ENCODE measurements at regions not wholly inside any gene's neighbourhood (a gene's known extent, or its start where the extent isn't known, plus 50 kb on each side); places are given as distances from the start of the nearest gene placed in this dataset.
A peak's percentile ranks its signal among the peaks of the same experiment; 100 is the strongest.

GRCh38 chr3:13213911-13214846, 140.9 kb upstream of the IQSEC1 start:
- peaks cover 0 to 15% (median 0%) of the 10 kb centered on the region in 4 donors for H3K4me1 ChIP-seq
- intact Hi-C loops (cut with DNase I) = no loop called here
- ATAC-seq = no peak
- H3K36me3 ChIP-seq = no peaks in the 10 kb centered on the region
- WGBS (ENCODE audit: insufficient coverage, low coverage, low lambda C conversion rate, missing lambda C conversion rate) = 94% methylated on average over 6 of the region's 26 CpGs
- no peaks in the 10 kb centered on the region for H3K27me3 ChIP-seq
- DNase-seq = peak in 2 of 3 donors; percentile 11 to 37
- H3K27ac ChIP-seq = no peak overlapping the region
- H3K9me3 ChIP-seq = no peaks in the 10 kb centered on the region
- H3K4me3 ChIP-seq = no peak overlapping the region
- TF ChIP-seq CTCF (IDR thresholded peaks at IDR 0.05) = no peak

DNA sequence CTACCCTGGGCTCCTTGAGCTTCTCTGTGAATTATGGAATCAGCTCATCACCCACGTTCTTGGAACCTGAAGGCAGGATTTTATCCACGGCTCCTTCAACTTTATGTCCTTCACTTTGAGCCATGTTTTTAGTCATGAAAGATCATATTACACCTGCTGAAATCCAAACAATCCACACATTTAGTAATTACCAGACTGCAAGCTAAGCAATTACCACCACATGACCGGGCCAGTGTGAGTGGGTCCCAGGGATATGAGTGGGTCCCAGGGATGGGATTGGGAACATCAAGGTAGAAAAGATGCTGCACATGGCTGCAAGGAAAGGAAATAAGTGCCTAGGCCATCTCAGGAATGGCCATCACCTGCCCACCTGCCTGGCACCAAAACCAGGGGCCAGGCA, 140.3 kb upstream of the IQSEC1 start:
- DNase-seq = no peak
- H3K9me3 ChIP-seq = no peaks in the 10 kb centered on the region
- H3K27me3 ChIP-seq = no peaks in the 10 kb centered on the region
- H3K4me3 ChIP-seq = no peak overlapping the region
- H3K36me3 ChIP-seq = no peaks in the 10 kb centered on the region
- intact Hi-C loops (cut with DNase I) = no loop called here
- WGBS (ENCODE audit: insufficient coverage, low coverage, low lambda C conversion rate, missing lambda C conversion rate) = 89% methylated on average over 3 of the region's 3 CpGs
- TF ChIP-seq POLR2A (IDR thresholded peaks at IDR 0.05) (no peak), CTCF (IDR thresholded peaks at IDR 0.05) (no peak)
- no peak for ATAC-seq
- peaks cover 0 to 10% (median 0%) of the 10 kb centered on the region in 4 donors for H3K4me1 ChIP-seq
- H3K27ac ChIP-seq = no peak overlapping the region

GRCh38 chr3:13211605-13212210, 138.5 kb upstream of the IQSEC1 start:
- H3K36me3 ChIP-seq = no peaks in the 10 kb centered on the region
- ATAC-seq = peak in 3 of 4 donors; percentile 7 to 54 (median 49)
- H3K4me3 ChIP-seq = no peak overlapping the region
- peak in 2 of 3 donors; percentile 24 to 55 for DNase-seq
- H3K4me1 ChIP-seq = peaks cover 0 to 10% (median 0%) of the 10 kb centered on the region in 4 donors
- intact Hi-C loops (cut with DNase I) = no loop called here
- H3K27me3 ChIP-seq = no peaks in the 10 kb centered on the region
- 40% methylated on average over 5 of the region's 16 CpGs for WGBS (ENCODE audit: insufficient coverage, low coverage, low lambda C conversion rate, missing lambda C conversion rate)
- no peaks in the 10 kb centered on the region for H3K9me3 ChIP-seq
- TF ChIP-seq CTCF (IDR thresholded peaks at IDR 0.05) = no peak
- TF ChIP-seq POLR2A (IDR thresholded peaks at IDR 0.05) = no peak
- no peak overlapping the region for H3K27ac ChIP-seq

DNA sequence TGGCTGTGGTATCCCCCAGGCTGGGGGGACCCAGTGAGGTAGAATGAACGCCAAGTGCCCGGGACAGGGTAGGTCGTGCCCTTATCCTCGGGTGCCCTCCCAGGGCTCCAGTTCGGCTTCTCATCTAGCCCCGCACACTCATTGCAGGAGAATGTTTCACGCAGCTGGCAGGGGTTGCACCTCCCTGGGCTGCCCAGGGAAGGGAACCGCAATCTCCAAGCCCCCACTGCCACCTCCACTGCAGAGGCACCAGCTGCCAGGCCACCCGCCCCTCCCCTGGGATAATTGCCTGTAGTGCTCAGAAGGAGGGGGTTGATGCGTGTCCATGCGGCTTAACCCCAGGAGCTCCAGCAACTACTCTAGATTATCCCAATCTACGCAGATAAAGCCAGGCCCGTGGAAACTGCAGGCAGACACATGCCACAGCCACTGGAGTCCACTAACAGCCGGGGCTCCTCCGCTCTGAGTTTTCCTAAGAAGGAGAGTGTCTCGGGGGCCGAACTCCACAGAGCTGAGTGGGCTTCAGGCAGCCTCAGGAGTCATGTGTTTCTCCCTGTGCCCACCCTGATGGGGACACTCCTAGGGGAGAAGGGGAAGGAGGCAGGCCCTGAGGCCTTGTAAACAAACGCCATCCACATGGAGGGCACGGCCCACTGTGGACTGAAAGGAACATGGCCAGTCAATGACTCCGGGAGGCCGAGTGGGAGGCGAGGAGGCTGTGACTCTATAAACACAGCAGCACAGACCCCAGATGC, 137.2 kb upstream of the IQSEC1 start:
- Histone ChIP-seq H3K4me3 (no peak overlapping the region), H3K27ac (no peak overlapping the region), H3K27me3 (no peaks in the 10 kb centered on the region), H3K9me3 (no peaks in the 10 kb centered on the region), H3K4me1 (peaks cover 0 to 5% (median 0%) of the 10 kb centered on the region in 4 donors), H3K36me3 (no peaks in the 10 kb centered on the region)
- DNase-seq = peak in 2 of 3 donors; percentile 8 to 39
- intact Hi-C loops (cut with DNase I) = no loop called here
- WGBS (ENCODE audit: insufficient coverage, low coverage, low lambda C conversion rate, missing lambda C conversion rate) = 100% methylated on average over 1 of the region's 22 CpGs
- ATAC-seq = no peak
- TF ChIP-seq CTCF (IDR thresholded peaks at IDR 0.05) (no peak), POLR2A (IDR thresholded peaks at IDR 0.05) (no peak)

Data from right lobe of liver (tissue), 6 donors.